Ovary (tissue), 3 donors: ENCODE measurements at regions not wholly inside any gene's neighbourhood (a gene's known extent, or its start where the extent isn't known, plus 50 kb on each side); places are given as distances from the start of the nearest gene placed in this dataset.

Source experiments
- EP300 ChIP-seq: sonication (generic); formaldehyde crosslinking; IDR thresholded peaks from one replicate; pipeline ENCODE4 v1.6.1; 2017; ENCODE audit warnings: antibody characterized with exemption
- POLR2A ChIP-seq: fragments of 450-650 bp; IDR thresholded peaks from one replicate; pipeline ENCODE4 v1.6.1; 2017; ENCODE audit warnings: antibody characterized with exemption, mild to moderate bottlenecking, moderate library complexity
- TF ChIP-seq, protein P1 (sequence below), 3 donors: fragments of 450-650 bp in 2 of 3; fragments of 200-600 bp in 1 of 3; IDR thresholded peaks; one replicate each; pipeline versions ENCODE4 v1.5.1 to v1.8.0; 2016 to 2022; ENCODE audit warnings: antibody characterized with exemption in 3 of 3, mild to moderate bottlenecking in 1 of 3
- donor health status: DM: no; HTN: no; CAD: no.

DNA sequence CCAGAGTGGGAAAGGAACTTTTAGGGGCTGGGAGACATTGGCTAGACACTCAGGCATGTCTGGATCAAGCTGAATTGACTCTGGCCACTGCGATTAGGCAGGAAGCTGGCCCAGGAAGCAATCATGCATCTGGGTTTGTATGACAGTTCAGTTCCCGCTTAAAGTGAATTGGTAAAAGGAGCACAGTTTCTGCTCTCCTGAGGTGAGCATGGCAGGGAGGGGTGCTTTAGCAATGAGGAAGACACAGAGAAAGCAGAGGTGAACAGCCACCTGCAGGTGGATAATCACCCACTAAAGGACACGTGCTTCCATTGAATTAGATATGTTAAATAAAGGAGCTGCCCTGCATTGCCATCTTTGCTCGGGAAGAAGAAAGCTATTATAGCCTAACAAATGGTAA lies 248.1 kb upstream of the MAP3K1 start:
- TF ChIP-seq, protein P1, sequence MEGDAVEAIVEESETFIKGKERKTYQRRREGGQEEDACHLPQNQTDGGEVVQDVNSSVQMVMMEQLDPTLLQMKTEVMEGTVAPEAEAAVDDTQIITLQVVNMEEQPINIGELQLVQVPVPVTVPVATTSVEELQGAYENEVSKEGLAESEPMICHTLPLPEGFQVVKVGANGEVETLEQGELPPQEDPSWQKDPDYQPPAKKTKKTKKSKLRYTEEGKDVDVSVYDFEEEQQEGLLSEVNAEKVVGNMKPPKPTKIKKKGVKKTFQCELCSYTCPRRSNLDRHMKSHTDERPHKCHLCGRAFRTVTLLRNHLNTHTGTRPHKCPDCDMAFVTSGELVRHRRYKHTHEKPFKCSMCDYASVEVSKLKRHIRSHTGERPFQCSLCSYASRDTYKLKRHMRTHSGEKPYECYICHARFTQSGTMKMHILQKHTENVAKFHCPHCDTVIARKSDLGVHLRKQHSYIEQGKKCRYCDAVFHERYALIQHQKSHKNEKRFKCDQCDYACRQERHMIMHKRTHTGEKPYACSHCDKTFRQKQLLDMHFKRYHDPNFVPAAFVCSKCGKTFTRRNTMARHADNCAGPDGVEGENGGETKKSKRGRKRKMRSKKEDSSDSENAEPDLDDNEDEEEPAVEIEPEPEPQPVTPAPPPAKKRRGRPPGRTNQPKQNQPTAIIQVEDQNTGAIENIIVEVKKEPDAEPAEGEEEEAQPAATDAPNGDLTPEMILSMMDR (IDR thresholded peaks at IDR 0.05), result no peak
- TF ChIP-seq POLR2A (no peak), EP300 (no peak)
